Lower lobe of right lung (tissue), 2 donors: ENCODE measurements at regions not wholly inside any gene's neighbourhood (a gene's known extent, or its start where the extent isn't known, plus 50 kb on each side); places are given as distances from the start of the nearest gene placed in this dataset.
A peak's percentile ranks its signal among the peaks of the same experiment; 100 is the strongest.

ENCODE experiments used
- ATAC-seq, 2 donors: fragments of 200-7000 bp; cut with Tn5 transposase; one replicate each; pipeline ENCODE4 v1.9.1; 2020 to 2022; ENCODE audit warnings: mild to moderate bottlenecking in 2 of 2, moderate library complexity in 2 of 2
- DNase-seq: peaks from one replicate; pipeline ENCODE4 v3.0.0-alpha.2; 2020
- H3K27ac ChIP-seq: fragments of 200-600 bp; one replicate; pipeline ENCODE4 v1.8.0; 2022
- H3K27me3 ChIP-seq: fragments of 200-600 bp; one replicate; pipeline ENCODE4 v1.8.0; 2022; ENCODE audit warnings: low read depth
- H3K36me3 ChIP-seq: fragments of 200-600 bp; one replicate; pipeline ENCODE4 v1.8.0; 2022; ENCODE audit warnings: mild to moderate bottlenecking
- H3K4me1 ChIP-seq: fragments of 200-600 bp; one replicate; pipeline ENCODE4 v1.8.0; 2022
- H3K4me3 ChIP-seq: fragments of 200-600 bp; one replicate; pipeline ENCODE4 v1.8.0; 2022; ENCODE audit warnings: mild to moderate bottlenecking
- H3K9me3 ChIP-seq: fragments of 200-600 bp; one replicate; pipeline ENCODE4 v1.8.0; 2022
- intact Hi-C: fragments of 100-400 bp; cut with DNase I; formaldehyde crosslinking; loops from one replicate; pipeline ENCODE4 v1.11.0; 2022
- TF ChIP-seq, protein P1 (sequence below): fragments of 200-600 bp; IDR thresholded peaks from one replicate; pipeline ENCODE4 v1.8.0; 2022; ENCODE audit warnings: antibody characterized with exemption, mild to moderate bottlenecking
- donor health status: DM: no; HTN: yes; CAD: no; lungs with severe emphysema.

DNA sequence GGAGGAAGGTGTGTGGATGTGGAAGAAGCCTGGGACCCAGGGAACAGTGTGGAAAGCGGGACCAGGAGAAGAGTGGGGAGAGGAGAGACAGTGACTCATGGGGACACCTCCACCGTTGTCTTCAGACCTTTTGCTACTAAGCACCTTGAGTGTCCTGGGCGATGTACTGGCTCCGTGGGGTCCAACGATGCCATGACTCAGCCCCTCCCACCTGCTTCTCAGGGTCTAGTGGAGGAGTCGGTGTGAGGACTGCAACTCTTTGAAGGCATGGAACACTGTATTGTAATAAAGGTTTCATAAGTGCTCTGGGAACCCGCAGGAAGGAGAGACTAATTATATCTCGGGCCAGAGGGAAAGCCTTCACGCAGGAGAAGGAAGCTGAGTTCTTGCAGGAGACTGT lies 166.9 kb upstream of the KL start:
- H3K4me1 ChIP-seq: no peaks in the 10 kb centered on the region
- DNase-seq (no peak), ATAC-seq (no peak)
- no peaks in the 10 kb centered on the region for H3K36me3 ChIP-seq
- no peak overlapping the region for H3K4me3 ChIP-seq
- intact Hi-C loops: no loop called here
- H3K9me3 ChIP-seq: no peaks in the 10 kb centered on the region
- no peak overlapping the region for H3K27ac ChIP-seq
- TF ChIP-seq, protein P1, sequence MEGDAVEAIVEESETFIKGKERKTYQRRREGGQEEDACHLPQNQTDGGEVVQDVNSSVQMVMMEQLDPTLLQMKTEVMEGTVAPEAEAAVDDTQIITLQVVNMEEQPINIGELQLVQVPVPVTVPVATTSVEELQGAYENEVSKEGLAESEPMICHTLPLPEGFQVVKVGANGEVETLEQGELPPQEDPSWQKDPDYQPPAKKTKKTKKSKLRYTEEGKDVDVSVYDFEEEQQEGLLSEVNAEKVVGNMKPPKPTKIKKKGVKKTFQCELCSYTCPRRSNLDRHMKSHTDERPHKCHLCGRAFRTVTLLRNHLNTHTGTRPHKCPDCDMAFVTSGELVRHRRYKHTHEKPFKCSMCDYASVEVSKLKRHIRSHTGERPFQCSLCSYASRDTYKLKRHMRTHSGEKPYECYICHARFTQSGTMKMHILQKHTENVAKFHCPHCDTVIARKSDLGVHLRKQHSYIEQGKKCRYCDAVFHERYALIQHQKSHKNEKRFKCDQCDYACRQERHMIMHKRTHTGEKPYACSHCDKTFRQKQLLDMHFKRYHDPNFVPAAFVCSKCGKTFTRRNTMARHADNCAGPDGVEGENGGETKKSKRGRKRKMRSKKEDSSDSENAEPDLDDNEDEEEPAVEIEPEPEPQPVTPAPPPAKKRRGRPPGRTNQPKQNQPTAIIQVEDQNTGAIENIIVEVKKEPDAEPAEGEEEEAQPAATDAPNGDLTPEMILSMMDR: no peak
- H3K27me3 ChIP-seq: no peaks in the 10 kb centered on the region

DNA sequence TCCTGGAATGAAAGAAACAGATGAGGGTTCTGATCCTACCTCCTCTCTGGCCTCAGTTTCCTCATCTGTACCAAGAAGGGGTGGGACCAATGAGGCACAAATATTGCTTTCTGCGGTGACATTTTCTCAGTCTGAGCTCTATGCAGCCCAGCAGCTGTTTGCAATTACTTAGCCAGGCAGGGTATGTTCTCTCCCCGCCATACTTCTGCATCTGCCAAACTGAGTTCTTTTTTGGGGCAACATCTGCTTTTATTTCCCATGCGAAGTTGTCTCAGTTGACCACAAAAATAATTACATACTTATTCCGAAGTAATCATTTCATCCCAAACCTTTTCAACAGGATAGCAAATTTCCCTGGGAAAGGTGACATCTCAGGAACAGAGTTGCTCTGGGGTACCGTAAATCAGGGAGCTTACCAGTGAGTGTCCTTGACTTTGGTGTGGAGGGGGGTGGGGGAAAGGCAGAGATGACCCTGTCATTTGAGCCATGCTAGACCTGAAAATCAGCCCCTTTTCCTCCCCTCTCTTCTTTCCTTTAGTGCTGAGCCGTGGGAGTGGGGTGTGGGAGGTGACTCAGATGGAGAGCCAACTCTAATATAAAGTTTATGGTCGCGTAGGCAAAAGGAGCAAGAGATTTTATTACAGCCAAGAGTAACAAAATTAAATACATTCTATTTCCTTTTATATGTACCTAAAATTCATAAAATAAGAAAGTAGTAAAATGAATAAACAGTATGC lies 165.7 kb upstream of the KL start:
- Histone ChIP-seq H3K36me3 (no peaks in the 10 kb centered on the region), H3K27me3 (no peaks in the 10 kb centered on the region), H3K4me1 (no peaks in the 10 kb centered on the region), H3K4me3 (no peak overlapping the region), H3K27ac (no peak overlapping the region), H3K9me3 (no peaks in the 10 kb centered on the region)
- ATAC-seq (no peak), DNase-seq (no peak)
- intact Hi-C loops: no loop called here
- TF ChIP-seq, protein P1: no peak

DNA sequence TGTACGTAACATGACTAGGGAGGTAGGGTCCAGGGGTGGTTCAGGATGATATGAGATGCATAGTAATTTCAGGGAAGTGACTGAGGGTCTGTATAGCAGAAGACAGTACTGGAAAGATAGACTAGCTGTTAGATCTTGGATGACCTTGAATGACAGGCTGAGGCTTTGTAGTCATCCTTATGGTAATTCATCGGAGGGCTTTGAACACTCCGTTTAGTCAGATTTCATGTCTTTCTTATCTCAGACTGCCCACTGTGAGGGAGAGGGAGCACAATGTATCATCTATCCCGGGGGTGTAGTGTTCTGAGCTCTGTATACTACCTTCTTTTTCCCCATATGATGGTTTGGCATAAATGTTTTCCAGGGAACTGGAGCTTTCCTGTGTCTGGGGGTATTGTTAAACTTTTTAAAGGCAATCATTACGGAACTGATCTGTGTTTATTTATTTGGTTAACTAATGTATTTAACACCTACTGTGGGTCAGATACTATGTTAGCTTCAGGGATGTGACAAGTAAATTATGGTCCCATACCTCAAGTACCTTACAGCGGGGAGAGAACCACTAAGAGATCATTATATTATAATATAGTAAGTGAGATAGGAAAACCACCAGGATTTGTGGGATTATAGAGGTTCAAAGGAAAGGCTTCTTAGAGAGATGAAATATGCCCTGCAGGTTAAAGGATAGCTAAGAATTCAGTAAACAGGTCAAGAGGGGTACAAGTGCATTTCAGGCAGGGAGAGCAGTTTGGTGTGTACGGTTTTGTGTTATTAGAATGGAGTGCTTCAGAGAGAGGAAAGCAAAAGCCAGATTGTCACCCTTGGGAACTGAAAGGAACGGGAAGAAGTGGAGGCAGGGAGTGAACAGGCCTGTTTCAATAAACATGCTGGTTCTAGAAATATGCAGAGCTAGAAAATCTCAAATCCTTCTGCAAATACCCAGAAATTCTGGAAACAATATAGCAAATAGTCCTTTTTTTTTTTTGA lies 164.8 kb upstream of the KL start:
- DNase-seq: no peak
- ATAC-seq: no peak
- intact Hi-C loops: no loop called here
- TF ChIP-seq, protein P1: no peak
- Histone ChIP-seq H3K9me3 (no peaks in the 10 kb centered on the region), H3K4me1 (no peaks in the 10 kb centered on the region), H3K36me3 (no peaks in the 10 kb centered on the region), H3K27ac (no peak overlapping the region), H3K27me3 (no peaks in the 10 kb centered on the region), H3K4me3 (no peak overlapping the region)

DNA sequence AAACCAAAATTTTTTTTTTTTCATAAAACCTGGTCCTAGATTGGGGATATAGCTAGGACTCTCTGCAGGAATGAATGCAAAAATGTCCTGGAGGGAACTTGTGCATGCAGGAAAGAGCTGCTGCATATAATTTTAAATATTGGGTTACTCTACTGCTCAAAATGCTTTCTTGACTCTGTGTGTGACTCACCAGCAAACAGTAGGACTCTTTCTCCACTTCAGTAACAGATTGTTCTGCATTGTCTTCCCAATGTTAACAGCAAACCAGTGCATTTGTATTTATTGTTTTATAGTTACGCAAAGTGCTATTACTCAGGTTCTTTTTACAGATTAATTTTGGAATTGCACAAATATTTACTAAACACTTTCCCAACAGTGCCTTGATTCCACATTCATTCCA lies 163.7 kb upstream of the KL start:
- no peak overlapping the region for H3K4me3 ChIP-seq
- intact Hi-C loops: no loop called here
- H3K4me1 ChIP-seq: no peaks in the 10 kb centered on the region
- ATAC-seq: no peak
- no peak for DNase-seq
- no peak overlapping the region for H3K27ac ChIP-seq
- H3K27me3 ChIP-seq: no peaks in the 10 kb centered on the region
- no peaks in the 10 kb centered on the region for H3K9me3 ChIP-seq
- H3K36me3 ChIP-seq: no peaks in the 10 kb centered on the region
- TF ChIP-seq, protein P1: no peak

DNA sequence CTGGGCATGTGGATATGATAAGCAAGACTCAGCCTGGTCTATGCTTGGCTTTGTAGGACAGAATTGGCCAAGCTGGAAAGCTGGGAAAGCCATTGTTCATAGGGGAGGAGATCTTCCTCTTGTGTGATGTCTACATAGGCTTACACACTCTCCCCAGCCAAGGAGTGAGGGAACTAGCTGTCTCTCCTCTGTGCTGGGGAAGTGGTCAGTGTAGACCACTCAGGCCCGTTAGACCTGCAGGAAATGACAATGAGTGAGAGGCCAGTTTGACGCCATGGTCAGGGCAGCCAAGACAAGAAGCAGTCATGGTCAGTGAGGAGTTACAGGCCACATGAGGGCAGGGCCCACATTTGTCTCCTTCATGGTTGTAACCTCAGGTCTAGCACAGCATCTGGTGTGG lies 159.1 kb upstream of the KL start:
- H3K4me1 ChIP-seq: no peaks in the 10 kb centered on the region
- no peaks in the 10 kb centered on the region for H3K36me3 ChIP-seq
- H3K4me3 ChIP-seq: no peak overlapping the region
- H3K9me3 ChIP-seq: peaks cover 11% of the 10 kb centered on the region
- intact Hi-C loops: no loop called here
- DNase-seq (no peak), ATAC-seq (peak in 1 of 2 donors; percentile 29)
- TF ChIP-seq, protein P1: no peak
- H3K27me3 ChIP-seq: no peaks in the 10 kb centered on the region
- no peak overlapping the region for H3K27ac ChIP-seq
